Gastroesophageal sphincter (tissue), 4 donors: ENCODE measurements at regions not wholly inside any gene's neighbourhood (a gene's known extent, or its start where the extent isn't known, plus 50 kb on each side); places are given as distances from the start of the nearest gene placed in this dataset.

Source experiments
- ATAC-seq: fragments of 150-250 bp; one replicate; pipeline ENCODE4 v1.9.1; 2016; ENCODE audit warnings: mild to moderate bottlenecking, moderate library complexity
- H3K27ac ChIP-seq, 4 donors: fragments of 200-600 bp; sonication (generic) in 3 of 4; 1 replicate in 3 of 4; 2 replicates in 1 of 4; pipeline ENCODE4 v1.5.1; 2016 to 2019
- H3K27me3 ChIP-seq: fragments of 200-600 bp; sonication (generic); one replicate; pipeline ENCODE4 v1.5.1; 2019
- H3K36me3 ChIP-seq, 2 donors: fragments of 200-600 bp; sonication (generic); one replicate each; pipeline ENCODE4 v1.5.1; 2019; ENCODE audit warnings: control low read depth in 1 of 2
- H3K4me1 ChIP-seq, 3 donors: fragments of 200-600 bp; sonication (generic); 1 replicate in 2 of 3; 2 replicates in 1 of 3; pipeline ENCODE4 v1.5.1; 2016 to 2019; ENCODE audit warnings: control low read depth in 2 of 3
- H3K4me3 ChIP-seq, 2 donors: fragments of 200-600 bp; sonication (generic); one replicate each; pipeline ENCODE4 v1.5.1; 2019; ENCODE audit warnings: mild to moderate bottlenecking in 1 of 2, moderate library complexity in 1 of 2
- H3K9me3 ChIP-seq, 3 donors: fragments of 200-600 bp; sonication (generic); one replicate each; pipeline ENCODE4 v1.5.1; 2017 to 2019; ENCODE audit warnings: control low read depth in 2 of 3
- CTCF ChIP-seq, 4 experiments: fragments of 200-600 bp in 2 of 4; fragments of 450-650 bp in 2 of 4; sonication (generic) in 1 of 4; IDR thresholded peaks; one replicate each; pipeline ENCODE4 v1.5.1; 2017 to 2019; ENCODE audit warnings: antibody characterized with exemption in 4 of 4, mild to moderate bottlenecking in 2 of 4, moderate library complexity in 2 of 4
- EP300 ChIP-seq: sonication (generic); formaldehyde crosslinking; IDR thresholded peaks from one replicate; pipeline ENCODE4 v1.6.1; 2017; ENCODE audit warnings: antibody characterized with exemption, mild to moderate bottlenecking
- POLR2A ChIP-seq, 2 donors: fragments of 450-650 bp; IDR thresholded peaks; one replicate each; pipeline ENCODE4 v1.6.1; 2017; ENCODE audit warnings: antibody characterized with exemption in 2 of 2, mild to moderate bottlenecking in 2 of 2, moderate library complexity in 1 of 2
- POLR2AphosphoS5 ChIP-seq: sonication (generic); formaldehyde crosslinking; IDR thresholded peaks from one replicate; pipeline ENCODE4 v1.6.1; 2017; ENCODE audit warnings: antibody characterized with exemption
- WGBS, 2 donors: methylation state at CpG; one replicate each; pipeline ENCODE4 v1.1.5; 2018; ENCODE audit warnings: low coverage in 1 of 2; 5-methylcytosine and 5-hydroxymethylcytosine counted together

GRCh38 chr13:99829593-99830239 is 141.9 kb downstream of the ZIC5 start:
- H3K27ac ChIP-seq = no peak overlapping the region
- TF ChIP-seq POLR2A (IDR thresholded peaks at IDR 0.05) (no peak), EP300 (no peak)
- H3K4me1 ChIP-seq = no peaks in the 10 kb centered on the region
- no peaks in the 10 kb centered on the region for H3K27me3 ChIP-seq
- no peak for ATAC-seq
- H3K9me3 ChIP-seq = no peaks in the 10 kb centered on the region
- WGBS, 2 donors = 87 to 91% methylated on average over 6 to 8 of the region's 12 CpGs
- H3K4me3 ChIP-seq = no peak overlapping the region
- no peaks in the 10 kb centered on the region for H3K36me3 ChIP-seq

- no peak for TF ChIP-seq POLR2A (IDR thresholded peaks at IDR 0.05)
- Histone ChIP-seq H3K27ac (no peak overlapping the region), H3K36me3 (no peaks in the 10 kb centered on the region), H3K4me1 (no peaks in the 10 kb centered on the region), H3K27me3 (no peaks in the 10 kb centered on the region), H3K9me3 (no peaks in the 10 kb centered on the region), H3K4me3 (no peak overlapping the region)
- WGBS, 2 donors = 68 to 70% methylated on average over 2 to 5 of the region's 5 CpGs
- ATAC-seq = no peak
Observed at GRCh38 chr13:99829161-99829560, 142.4 kb downstream of the ZIC5 start.

GRCh38 chr13:99828735-99829134 is 142.8 kb downstream of the ZIC5 start:
- H3K4me3 ChIP-seq = no peak overlapping the region
- WGBS, 2 donors = 94 to 100% methylated on average over 2 of the region's 8 CpGs
- no peak for TF ChIP-seq POLR2A (IDR thresholded peaks at IDR 0.05)
- TF ChIP-seq CTCF (IDR thresholded peaks at IDR 0.05) = no peak
- no peak for TF ChIP-seq POLR2AphosphoS5
- no peak for TF ChIP-seq EP300
- no peaks in the 10 kb centered on the region for H3K36me3 ChIP-seq
- H3K9me3 ChIP-seq = peaks cover 0 to 1% (median 0%) of the 10 kb centered on the region in 3 donors
- H3K27me3 ChIP-seq = no peaks in the 10 kb centered on the region
- H3K27ac ChIP-seq = no peak overlapping the region
- ATAC-seq = no peak
- no peaks in the 10 kb centered on the region for H3K4me1 ChIP-seq

- no peak overlapping the region for H3K27ac ChIP-seq
- H3K4me3 ChIP-seq = no peak overlapping the region
- H3K4me1 ChIP-seq = no peaks in the 10 kb centered on the region
- peaks cover 0 to 8% (median 0%) of the 10 kb centered on the region in 3 donors for H3K9me3 ChIP-seq
- H3K36me3 ChIP-seq = no peaks in the 10 kb centered on the region
- ATAC-seq = no peak
- TF ChIP-seq POLR2AphosphoS5 (no peak), EP300 (no peak), CTCF (IDR thresholded peaks at IDR 0.05) (no peak), POLR2A (IDR thresholded peaks at IDR 0.05) (no peak)
- 83 to 97% methylated on average over 3 of the region's 3 CpGs for WGBS, 2 donors
- no peaks in the 10 kb centered on the region for H3K27me3 ChIP-seq
Observed at GRCh38 chr13:99828123-99828522, 143.4 kb downstream of the ZIC5 start.

GRCh38 chr13:99827011-99827772 is 144.4 kb downstream of the ZIC5 start:
- TF ChIP-seq POLR2AphosphoS5 (no peak), POLR2A (IDR thresholded peaks at IDR 0.05) (no peak), CTCF (IDR thresholded peaks at IDR 0.05) (no peak), EP300 (no peak)
- Histone ChIP-seq H3K36me3 (no peaks in the 10 kb centered on the region), H3K4me1 (no peaks in the 10 kb centered on the region), H3K9me3 (peaks cover 0 to 15% (median 0%) of the 10 kb centered on the region in 3 donors), H3K27me3 (no peaks in the 10 kb centered on the region), H3K4me3 (no peak overlapping the region), H3K27ac (no peak overlapping the region)
- WGBS, 2 donors = 92 to 95% methylated on average over 2 to 5 of the region's 12 CpGs
- no peak for ATAC-seq

GRCh38 chr13:99823961-99824360 is 147.6 kb downstream of the ZIC5 start:
- H3K27me3 ChIP-seq = no peaks in the 10 kb centered on the region
- H3K27ac ChIP-seq = no peak overlapping the region
- WGBS, 2 donors = 43% methylated on average over 2 of the region's 2 CpGs; no CpG with 5 or more reads in 1 of the 2 donors
- peaks cover 0 to 26% (median 0%) of the 10 kb centered on the region in 3 donors for H3K9me3 ChIP-seq
- TF ChIP-seq CTCF (IDR thresholded peaks at IDR 0.05) (no peak), EP300 (no peak), POLR2AphosphoS5 (no peak), POLR2A (IDR thresholded peaks at IDR 0.05) (no peak)
- no peaks in the 10 kb centered on the region for H3K4me1 ChIP-seq
- no peaks in the 10 kb centered on the region for H3K36me3 ChIP-seq
- ATAC-seq = no peak
- no peak overlapping the region for H3K4me3 ChIP-seq
